Cerebellar cortex (tissue), 1 donor: ENCODE measurements at regions not wholly inside any gene's neighbourhood (a gene's known extent, or its start where the extent isn't known, plus 50 kb on each side); places are given as distances from the start of the nearest gene placed in this dataset.
"Not testable (repeated sequence)": the region's sequence is repeated elsewhere in the genome, so short reads cannot be mapped to it uniquely, and the experiment has no call there.

Source experiments
- DNase-seq: peaks from one replicate; pipeline ENCODE4 v3.0.0-alpha.2; 2015; ENCODE audit warnings: low spot score

DNA sequence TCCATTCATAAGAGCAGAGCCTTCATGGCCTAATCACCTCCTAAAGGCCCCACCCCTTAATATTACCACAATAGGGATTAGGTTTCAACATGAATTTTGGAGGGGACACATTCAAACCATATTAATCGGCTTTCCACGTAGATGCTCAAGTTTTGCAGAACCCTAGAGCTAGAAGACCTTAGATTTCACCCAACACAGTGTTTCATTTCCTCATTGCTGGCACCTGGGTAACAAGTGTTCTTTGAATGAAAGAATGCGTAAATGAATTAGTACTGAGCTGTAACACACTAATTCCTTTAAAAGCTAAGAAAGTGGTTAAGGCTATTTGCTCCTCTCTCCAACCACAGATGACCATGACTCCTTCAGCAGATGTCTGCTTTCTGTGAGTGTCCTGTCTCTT is 252.5 kb downstream of the SMAD2 start:
- DNase-seq, result no peak

DNA sequence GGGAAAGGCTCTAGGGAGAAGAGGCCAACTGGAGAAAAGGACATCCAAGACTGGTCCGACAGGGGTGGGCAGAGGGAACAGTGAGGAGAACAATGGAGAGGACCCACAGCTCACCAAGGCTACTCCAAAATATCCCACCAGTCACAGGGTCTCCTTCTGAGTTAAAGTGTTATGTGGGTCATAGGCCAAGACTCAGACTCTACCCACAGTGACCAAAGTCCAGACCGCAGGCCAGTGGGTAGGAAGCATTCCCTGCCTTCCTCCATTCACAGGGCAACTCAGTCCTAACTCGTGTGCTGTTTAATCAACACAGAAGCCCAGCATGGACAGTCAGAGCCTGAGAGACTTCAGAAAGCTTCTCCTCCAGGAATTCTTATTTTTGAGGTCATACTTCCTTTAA is 260.6 kb downstream of the SMAD2 start:
- no peak for DNase-seq

DNA sequence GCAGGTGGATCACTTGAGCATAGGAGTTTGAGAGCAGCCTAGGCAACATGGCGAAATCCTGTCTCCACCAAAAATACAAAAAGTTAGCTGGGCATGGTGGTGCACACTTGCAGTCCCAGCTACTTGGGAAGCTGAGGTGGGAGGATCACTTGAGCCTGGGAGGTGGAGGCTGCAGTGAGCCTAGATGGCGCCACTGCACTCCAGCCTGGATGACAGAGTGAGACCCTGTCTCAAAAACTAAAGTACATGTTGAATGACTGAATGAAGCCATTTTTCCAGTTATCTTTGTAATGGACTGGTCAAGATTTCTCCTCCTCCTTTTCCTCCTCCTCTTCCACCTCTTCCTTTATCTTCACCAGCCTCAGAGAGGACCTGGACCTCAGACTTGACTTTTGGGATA is 272.0 kb downstream of the SMAD2 start:
- DNase-seq, result no peak

DNA sequence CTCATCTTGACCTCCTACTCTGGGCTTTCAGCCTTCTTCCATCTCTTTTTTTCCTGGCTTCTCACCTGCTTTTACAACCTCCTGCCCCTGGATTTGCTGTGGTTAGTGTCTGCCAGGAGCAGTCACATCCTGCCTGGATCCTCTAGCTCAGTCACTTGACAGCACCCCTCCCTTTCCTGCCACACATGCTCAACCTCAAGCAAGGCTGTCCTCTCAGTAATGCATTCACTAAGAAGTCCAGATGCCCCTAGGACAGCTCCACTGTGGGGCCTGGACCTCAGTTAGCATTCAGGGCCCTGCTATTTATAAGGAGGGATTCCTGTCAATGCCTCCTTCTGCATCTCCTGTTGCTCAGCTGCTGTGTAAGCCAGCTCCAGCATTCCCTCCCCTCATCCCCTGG is 275.5 kb downstream of the SMAD2 start:
- DNase-seq, result no peak

DNA sequence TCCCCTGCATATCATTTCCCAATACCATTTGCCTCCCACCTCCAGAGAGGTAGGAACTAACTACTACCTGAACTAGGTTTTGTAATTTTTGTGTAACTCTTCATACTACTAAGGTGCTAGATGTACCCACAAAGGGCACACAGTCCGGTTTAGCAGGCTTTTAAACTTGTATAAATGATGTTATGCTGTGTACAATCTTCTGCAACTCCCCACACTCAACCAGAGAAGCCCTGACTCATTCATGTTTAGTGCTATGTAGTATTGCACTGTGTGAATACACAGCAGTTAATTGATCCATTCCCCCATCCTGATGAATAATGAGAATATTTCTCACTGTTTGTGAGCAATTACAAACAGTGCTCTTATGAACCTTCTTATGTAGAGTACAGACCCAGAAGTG is 285.6 kb downstream of the SMAD2 start:
- no peak for DNase-seq

DNA sequence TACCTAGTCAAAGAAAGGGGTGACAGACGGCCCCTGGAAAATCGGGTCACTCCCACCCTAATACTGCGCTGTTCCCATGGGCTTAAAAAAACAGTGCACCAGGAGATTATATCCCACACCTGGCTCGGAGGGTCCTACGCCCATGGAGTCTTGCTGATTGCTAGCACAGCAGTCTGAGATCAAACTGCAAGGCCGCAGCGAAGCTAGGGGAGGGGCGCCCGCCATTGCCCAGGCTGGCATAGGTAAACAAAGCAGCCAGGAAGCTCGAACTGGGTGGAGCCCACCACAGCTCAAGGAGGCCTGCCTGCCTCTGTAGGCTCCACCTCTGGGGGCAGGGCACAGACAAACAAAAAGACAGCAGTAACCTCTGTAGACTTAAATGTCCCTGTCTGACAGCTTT is 292.9 kb downstream of the SMAD2 start:
- not testable (repeated sequence) for DNase-seq

DNA sequence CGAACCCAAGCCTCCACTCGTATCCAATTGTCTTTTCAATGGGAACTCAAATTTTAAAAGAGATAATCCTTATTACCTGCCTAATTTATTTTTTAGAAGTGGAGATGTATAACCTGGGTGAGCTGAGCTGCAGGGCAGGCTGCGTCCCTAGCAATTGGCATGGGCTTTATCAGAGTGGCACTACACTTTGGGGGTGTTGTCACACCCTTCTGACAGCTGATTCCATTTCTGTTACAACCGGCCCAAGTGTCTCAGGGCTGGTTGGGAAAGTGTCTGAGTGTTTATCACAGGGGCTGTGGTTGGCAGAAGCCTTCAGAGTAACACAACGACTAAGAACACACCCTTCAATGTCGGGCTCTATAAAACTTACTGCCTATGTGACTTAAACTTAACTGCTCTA is 295.0 kb downstream of the SMAD2 start:
- DNase-seq, result no peak

DNA sequence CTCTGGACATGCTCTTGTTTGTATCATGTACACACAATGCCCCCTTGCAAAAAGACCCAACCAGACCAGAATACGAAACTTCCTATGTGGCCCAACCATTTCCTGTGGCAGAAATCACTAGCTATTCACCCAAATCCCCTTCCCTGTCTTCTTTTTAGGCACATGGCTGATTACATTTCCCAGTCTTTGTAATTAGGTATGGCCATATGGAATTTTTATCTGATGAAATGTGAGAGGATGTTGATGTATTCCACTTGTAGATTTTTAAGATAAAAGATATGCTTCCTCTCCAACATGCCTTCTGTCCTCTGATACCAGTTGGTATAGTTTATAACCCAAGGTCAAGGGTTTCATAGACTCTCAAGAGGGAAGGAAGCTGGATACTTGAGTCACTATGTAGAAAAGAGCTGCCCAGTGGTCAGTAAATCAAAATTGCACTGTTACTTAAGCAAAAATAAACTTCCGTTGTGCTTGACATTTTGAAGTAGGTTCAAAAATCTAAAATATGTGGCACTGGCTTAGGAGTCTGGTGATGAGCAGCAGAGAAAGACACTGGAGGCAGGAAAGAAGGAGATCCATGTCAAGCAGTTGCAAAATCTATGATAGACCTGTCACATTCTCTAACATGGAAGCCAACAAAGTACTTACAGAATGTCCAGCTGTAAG is 297.4 kb downstream of the SMAD2 start:
- no peak for DNase-seq

DNA sequence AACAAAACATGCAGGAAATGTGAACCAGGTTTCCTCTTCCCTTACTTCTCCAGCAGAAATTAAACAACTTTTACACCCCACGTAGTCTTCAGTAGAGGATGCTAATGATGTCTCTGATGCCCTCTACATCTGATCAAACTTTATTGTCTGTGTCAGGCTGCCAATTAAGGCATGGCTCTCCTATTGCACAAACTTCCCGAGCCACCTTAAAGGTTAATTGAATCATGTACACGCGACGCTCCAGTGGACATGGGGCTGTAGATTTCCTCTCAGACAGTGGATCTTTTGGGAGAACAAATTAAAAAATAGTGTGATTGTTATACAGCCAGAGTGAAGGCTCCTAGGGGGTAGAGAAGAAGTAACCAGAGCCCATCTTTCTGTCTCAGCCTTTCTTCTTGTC is 301.6 kb downstream of the SMAD2 start:
- DNase-seq, result no peak

DNA sequence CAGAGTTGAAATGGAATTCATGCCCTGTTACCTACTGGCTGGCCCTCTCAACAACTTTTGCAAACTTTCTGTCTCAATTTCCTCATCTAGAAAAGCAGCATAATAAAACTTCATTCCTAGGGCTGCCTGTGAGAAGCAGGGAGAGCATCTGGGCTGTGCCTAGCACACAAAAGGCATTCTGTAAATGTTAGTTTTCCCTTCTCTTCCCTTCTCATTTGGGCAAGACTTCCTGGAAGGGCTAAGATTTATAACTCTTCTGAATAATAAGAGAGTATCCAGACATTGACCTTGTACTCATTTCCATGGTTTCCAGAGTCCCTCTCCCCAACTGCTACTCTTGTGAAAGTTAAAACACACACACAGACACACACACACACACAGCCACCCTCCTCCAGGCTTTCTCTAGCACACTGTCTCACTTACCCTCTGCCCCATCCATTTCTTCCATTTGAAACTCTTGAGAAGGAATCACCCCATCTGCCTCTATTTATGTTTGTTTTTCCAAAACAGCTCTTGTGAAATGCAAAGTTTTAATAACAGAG is 302.1 kb downstream of the SMAD2 start:
- DNase-seq, result no peak

DNA sequence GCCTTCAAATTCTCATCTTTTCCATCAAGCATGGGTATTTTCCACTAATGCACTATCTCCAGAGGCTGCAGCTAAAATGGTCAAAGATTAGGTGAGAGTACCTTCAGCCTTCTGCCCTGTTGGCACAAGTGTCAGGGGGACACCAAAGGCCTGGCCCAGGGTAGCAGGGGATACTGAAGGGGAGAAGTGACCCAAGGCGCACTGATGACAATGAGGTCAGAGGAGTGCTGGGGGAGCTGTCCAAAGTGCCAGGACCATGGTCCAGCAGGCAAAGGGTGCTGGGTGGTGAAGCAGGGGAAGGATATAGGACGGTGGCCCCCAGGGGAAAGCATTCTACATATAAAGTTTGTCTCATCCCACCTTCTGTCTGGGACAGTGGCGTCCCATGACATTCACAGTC is 303.4 kb downstream of the SMAD2 start:
- DNase-seq, result no peak

DNA sequence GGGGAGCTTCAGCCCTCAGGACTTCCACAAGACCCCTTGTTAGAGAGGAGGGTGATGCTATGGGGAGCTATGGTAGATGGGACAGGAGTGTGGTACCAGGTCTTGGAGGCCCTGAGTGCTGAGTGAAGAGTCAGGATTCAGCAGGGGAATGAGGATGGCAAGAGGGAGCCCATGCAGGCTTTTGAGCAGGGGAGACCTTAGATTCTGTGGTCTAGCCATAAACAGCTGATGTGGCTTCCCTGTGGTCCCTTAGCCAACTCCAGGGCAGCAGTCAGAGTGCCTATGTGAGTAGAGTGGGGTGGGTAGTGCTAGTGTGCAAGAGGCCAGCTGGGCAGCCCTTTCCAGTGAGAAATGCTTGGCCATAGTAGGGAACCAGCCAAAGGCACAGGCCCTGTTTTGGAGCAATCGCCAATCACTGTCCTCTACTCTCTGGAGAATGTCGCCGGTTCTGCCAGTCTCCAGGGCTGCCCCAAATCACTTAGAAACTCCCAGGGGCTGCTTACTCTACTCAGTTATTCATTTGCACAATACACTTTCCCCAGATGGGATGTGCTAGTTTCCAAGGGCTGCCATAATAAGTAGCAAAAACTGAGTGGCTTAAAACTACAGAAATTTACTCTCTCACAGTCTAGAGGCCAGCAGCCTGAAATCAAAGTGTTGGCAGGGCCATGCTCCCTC is 310.5 kb downstream of the SMAD2 start:
- no peak for DNase-seq

DNA sequence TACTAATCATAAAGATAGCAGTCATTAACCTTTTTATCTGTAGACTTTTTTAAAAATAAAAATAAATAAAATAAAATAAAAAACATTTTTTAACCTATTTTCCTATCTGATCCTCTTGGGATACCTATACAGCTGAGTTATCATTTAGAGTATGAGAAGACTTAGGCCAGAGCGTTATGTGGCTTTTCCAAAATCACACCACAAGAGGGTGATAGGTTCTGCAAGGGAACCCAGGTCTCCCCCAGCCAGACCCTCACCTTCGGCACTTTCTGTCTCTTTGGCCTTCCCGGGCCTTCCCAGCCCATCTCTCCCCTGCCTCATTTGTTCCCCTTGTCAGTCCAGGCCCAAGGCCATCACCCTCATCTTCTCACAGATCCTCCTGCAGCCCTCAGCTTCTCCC is 311.7 kb downstream of the SMAD2 start:
- no peak for DNase-seq

DNA sequence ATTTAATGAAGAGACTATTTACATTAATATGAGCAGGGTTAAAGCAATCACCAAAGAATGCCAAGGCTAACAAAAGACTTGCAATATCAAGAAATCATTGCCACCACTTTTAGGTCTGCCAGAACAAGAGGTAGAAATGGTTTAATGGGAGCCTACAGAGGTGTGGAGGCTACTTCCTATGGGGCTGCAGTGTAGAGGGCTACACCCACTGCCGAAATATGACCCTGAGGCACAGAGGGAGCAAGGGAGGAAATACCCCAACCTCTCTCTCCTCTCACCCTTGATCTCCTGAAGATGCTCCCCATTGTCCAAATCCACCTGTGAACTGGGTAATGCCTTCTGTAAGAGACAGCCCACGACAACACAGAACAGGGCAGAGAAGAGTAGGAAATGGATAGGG is 315.4 kb downstream of the SMAD2 start:
- no peak for DNase-seq

DNA sequence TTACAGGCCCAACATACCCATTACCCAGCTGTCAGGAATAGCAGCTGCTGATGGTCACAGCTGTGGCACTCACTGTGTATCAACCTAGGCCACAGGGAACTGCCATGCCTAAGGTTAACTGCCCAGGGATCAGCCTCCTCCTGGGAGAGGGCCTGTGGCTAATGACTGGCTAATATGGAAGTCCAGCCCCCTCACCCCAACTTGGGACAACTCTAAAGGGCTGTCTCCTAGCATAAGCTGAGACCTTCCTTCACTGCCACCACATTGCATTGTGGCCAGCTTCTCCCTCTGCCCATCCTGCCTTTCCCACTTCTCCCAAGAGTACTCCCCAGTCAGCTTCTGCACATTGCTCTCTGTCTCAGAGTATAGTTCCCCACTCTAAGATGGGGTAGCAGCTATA is 316.5 kb downstream of the SMAD2 start:
- DNase-seq, result no peak

DNA sequence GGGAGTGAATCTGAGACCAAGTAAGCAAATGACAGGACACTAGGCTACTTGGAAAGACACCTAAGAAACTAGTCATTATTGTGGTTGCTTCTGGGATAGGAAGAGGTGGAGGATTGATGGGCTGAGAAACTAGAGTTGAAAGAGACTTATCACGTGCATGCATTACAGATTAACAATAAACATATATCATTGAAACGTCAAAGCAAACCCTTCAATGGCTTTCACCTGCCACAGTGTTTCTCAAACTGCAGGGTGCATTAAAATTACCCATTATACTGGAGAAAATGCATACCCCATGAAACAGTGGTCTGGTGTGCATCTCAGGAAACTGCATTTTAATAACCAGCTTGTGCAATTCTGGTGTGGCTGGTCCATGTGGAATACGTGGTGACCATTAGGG is 318.8 kb downstream of the SMAD2 start:
- DNase-seq, result no peak

DNA sequence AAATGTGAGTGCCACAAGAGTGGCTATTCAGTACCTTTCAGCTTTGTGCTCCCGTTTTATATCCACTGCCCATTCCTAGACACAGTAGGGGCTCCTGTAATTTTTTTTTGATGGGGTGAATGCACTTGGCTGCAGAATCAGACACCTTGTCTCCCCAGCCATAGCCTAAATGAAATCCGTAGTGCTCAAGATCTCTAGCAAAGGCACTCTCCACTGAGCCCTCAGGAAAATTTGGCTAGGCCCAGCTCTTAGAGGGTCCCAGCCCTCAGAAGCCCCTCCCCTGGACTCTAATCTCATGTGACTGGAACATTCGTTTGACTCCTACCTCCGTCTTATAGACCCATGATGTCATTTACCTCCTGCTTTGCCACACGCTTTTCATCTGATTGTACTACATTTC is 323.9 kb downstream of the SMAD2 start:
- DNase-seq, result no peak

DNA sequence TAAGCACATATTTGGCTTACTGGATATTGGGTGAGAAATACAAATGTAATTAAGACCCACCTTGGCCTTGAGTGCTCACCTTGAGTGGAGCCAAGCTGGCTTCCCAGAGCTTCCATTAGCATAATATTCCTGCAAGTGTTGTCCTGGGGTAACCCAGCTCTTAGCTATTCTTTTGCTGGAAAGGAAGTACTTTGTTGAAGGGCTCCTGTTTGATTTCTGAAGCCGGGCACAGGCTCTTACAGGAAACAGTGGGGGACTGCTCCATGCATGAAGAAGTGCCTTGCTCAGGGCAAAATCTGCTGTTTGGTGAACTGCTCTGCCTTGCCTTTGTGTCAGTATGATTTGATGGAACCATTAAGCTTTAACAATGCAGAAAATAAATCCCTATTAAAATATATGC is 325.4 kb downstream of the SMAD2 start:
- DNase-seq, result no peak

DNA sequence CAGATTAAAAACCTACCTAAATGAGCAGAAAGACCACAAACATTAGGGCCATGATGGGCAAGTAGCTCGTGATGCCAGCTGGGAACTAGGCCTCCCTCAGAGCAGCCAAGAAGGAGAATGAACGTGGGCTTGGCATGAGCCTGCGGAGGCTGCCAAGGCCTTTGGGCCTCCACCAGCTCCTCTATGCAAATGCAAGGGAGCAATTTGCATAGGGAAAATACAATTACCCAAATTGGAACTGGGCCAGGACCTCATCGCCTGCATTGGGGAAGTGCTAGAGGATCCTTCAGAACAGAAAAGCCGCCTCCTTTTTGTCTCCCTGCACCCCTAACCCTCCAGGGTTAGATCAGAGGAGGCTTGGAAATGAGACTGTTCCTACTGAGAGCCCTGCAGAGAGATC is 326.4 kb downstream of the SMAD2 start:
- DNase-seq, result no peak

DNA sequence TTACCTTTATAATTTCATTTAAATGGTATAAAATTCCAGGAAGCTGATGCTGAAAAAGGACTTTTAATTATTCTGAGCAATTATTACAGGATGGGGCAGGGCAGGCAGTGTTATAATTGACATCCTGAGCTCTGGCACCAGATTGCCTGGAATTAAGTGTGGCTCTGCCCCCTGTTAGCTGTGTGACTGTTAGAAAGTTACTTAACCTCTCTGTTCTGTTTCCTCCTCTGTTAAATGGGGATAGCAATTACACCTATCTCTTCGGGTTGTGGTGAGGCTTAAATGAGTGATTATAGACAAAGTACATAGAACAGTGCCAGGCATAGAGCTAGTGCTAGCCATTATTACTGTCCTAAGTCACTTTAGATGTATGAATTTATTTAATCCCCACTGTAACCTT is 327.3 kb downstream of the SMAD2 start:
- no peak for DNase-seq

DNA sequence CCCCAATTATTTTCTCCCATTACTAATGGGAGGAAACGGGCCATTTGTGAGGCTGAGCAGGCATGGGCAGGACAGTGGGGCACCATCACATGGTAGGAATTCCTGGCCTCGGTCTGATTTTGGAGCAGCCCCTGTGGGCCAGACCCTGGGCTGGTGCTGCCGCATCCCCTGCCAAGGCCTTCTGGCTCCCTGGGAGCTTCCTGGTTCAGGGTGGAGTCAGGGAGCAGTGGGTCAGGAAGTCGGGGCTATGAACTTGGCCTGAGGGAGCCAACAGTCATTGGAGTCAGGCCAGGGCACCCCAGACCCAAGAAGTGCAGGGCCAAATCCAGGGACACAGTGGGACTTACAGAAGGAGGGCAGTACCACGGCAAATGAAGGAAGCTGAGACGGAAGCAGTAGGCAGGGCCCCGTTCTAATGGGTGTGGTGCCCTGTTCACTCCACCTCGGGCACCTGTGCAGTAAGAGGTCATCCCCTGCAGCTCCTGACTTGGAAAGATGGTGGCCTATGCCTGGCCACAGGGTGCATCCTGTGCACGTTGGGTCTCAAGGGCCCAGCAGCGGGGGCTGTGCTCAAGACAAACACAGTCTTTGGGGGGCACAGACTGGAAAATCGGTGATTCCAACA is 328.1 kb downstream of the SMAD2 start:
- DNase-seq, result no peak

DNA sequence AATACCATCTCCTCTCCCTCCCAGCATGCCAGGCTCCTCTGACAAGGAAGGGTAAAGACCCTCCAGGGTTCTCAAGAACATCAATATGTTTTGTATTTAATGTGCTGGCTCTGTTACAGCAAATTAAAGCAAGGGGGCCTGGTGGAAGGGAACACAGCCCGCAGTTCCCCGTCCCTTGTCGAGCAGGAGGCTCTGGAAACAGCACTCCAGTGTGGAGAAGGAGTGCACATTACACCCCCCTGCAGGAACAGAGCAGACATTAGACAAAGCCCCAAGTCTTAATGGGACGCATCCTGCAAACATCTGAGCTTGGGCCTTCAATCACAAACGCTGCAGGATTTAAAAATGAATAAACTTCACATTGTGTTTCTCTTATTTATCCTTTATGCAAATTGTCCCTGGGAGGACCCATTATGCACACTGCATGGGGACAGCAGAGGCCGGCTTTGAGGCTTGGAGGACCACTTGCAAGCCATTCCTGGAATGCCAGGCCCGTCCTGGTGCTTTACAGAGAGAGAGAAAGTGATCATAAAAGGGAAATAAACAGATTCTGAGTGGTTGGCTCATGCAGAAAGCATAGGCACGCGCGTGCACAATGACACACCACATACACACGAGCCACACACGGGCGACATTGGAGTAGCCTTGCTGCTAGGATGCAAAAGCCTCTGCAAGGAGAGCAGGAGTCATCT is 328.7 kb downstream of the SMAD2 start:
- DNase-seq, result no peak
